ENCODE measurements at regions not wholly inside any gene's neighbourhood (a gene's known extent, or its start where the extent isn't known, plus 50 kb on each side); places are given as distances from the start of the nearest gene placed in this dataset.
A peak's percentile ranks its signal among the peaks of the same experiment; 100 is the strongest.

DNA sequence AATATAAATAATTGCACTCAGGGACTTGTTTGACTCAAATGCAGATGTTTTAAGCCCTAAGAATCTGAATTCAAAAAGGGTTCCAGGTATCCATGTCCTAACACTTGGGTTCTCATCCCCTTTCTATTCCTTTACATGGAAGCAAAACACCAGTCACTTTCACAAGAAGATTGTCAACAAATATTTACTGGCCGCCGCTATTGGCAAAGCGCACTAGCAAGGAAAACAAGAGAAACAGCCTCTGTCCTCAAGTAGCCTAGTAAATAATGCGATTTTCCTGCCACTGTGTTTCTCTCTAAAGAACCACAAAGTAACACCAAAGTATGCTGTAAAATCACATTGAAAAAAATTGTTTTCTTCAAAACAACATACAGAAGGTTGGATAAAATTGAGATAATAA, 66.7 kb upstream of the EZH2 start:
- H3K27ac ChIP-seq (ENCODE audit: low read depth in 2 of 2, low read length in 1 of 2) = no peak overlapping the region

GRCh38 chr7:148944935-148945934, 61.1 kb upstream of the EZH2 start:
- Histone ChIP-seq H3K9me3 (ENCODE audit: control insufficient read depth in 2 of 2, insufficient read depth in 1 of 2, low read depth in 1 of 2, low read length in 1 of 2) (peaks cover 0 to 2% of the 10 kb centered on the region in 2 donors), H3K4me1 (ENCODE audit: control insufficient read depth in 2 of 2, insufficient read depth in 2 of 2, low read length in 1 of 2) (no peaks in the 10 kb centered on the region), H3K36me3 (ENCODE audit: control insufficient read depth in 2 of 2, insufficient read depth in 2 of 2, low read length in 1 of 2) (no peaks in the 10 kb centered on the region), H3K27me3 (ENCODE audit: control insufficient read depth in 1 of 2, insufficient read depth in 2 of 2, low read length in 2 of 2) (no peaks in the 10 kb centered on the region), H3K4me3 (ENCODE audit: low read depth in 1 of 2, low read length in 2 of 2) (no peak overlapping the region), H3K27ac (ENCODE audit: low read depth in 2 of 2, low read length in 1 of 2) (no peak overlapping the region)
- WGBS, 2 donors = 61 to 68% methylated on average over 8 of the region's 8 CpGs

More for the DNA sequence above, 66.7 kb upstream of the EZH2 start:
- Histone ChIP-seq H3K36me3 (ENCODE audit: control insufficient read depth in 2 of 2, insufficient read depth in 2 of 2, low read length in 1 of 2) (no peaks in the 10 kb centered on the region), H3K9me3 (ENCODE audit: control insufficient read depth in 2 of 2, insufficient read depth in 1 of 2, low read depth in 1 of 2, low read length in 1 of 2) (no peaks in the 10 kb centered on the region), H3K27me3 (ENCODE audit: control insufficient read depth in 1 of 2, insufficient read depth in 2 of 2, low read length in 2 of 2) (no peaks in the 10 kb centered on the region), H3K4me3 (ENCODE audit: low read depth in 1 of 2, low read length in 2 of 2) (no peak overlapping the region), H3K4me1 (ENCODE audit: control insufficient read depth in 2 of 2, insufficient read depth in 2 of 2, low read length in 1 of 2) (peaks cover 0 to 7% of the 10 kb centered on the region in 2 donors)
- 90 to 95% methylated on average over 4 of the region's 4 CpGs for WGBS, 2 donors

GRCh38 chr7:148941598-148942275, 57.6 kb upstream of the EZH2 start:
- no peaks in the 10 kb centered on the region for H3K27me3 ChIP-seq (ENCODE audit: control insufficient read depth in 1 of 2, insufficient read depth in 2 of 2, low read length in 2 of 2)
- peaks cover 0 to 2% of the 10 kb centered on the region in 2 donors for H3K9me3 ChIP-seq (ENCODE audit: control insufficient read depth in 2 of 2, insufficient read depth in 1 of 2, low read depth in 1 of 2, low read length in 1 of 2)
- no peaks in the 10 kb centered on the region for H3K4me1 ChIP-seq (ENCODE audit: control insufficient read depth in 2 of 2, insufficient read depth in 2 of 2, low read length in 1 of 2)
- H3K36me3 ChIP-seq (ENCODE audit: control insufficient read depth in 2 of 2, insufficient read depth in 2 of 2, low read length in 1 of 2) = no peaks in the 10 kb centered on the region
- 6 to 9% methylated on average over 17 of the region's 17 CpGs for WGBS, 2 donors
- peak overlapping the region; percentile 28 to 90 for H3K4me3 ChIP-seq (ENCODE audit: low read depth in 1 of 2, low read length in 2 of 2)
- H3K27ac ChIP-seq (ENCODE audit: low read depth in 2 of 2, low read length in 1 of 2) = peak overlapping the region in 1 of 2 donors; percentile 49

DNA sequence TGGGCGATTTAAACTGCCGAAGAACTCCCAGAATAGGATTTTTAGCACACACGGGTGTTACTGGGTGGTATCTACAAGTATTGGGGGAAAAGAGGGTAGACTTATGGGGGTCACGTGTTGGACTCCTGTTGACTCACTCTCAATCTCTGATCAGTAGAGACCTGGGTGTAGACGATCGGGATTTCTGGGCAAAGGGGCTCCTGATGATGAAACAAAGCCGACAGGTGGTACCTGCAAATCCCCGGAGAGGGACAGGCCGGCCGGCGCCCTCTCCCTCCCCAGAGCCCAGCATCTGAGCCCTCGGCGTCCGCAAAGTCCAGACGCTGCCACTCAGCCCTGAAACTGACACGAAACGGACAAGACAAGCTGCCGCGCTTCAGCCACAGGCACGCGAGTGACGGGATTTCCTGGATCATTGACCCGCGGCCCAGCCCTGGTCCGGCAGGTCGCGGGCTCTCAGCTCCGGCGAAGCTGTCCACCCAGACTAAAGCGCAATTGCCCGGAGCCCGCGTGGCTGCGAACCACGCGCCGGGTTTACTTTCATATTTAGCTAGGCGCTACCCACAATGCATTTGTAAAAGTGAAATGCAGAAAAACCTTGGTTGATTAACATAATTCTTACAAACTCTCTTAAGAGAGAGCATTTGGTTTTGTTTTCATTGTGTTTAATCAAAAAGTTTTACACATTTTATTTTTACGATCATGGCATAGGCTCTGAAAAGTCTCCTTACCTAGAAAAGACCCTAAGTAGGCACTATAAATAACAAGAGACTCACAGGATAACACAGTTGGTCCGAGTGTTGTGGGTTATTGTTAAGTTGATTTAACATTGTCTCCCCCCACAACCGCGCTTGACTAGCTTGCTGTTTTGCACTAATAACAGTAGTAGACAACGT, 56.9 kb upstream of the EZH2 start:
- Histone ChIP-seq H3K27me3 (ENCODE audit: control insufficient read depth in 1 of 2, insufficient read depth in 2 of 2, low read length in 2 of 2) (no peaks in the 10 kb centered on the region), H3K36me3 (ENCODE audit: control insufficient read depth in 2 of 2, insufficient read depth in 2 of 2, low read length in 1 of 2) (no peaks in the 10 kb centered on the region), H3K27ac (ENCODE audit: low read depth in 2 of 2, low read length in 1 of 2) (peak overlapping the region; percentile 91 to 93), H3K4me1 (ENCODE audit: control insufficient read depth in 2 of 2, insufficient read depth in 2 of 2, low read length in 1 of 2) (no peaks in the 10 kb centered on the region), H3K4me3 (ENCODE audit: low read depth in 1 of 2, low read length in 2 of 2) (peak overlapping the region; percentile 90 to 92), H3K9me3 (ENCODE audit: control insufficient read depth in 2 of 2, insufficient read depth in 1 of 2, low read depth in 1 of 2, low read length in 1 of 2) (peaks cover 0 to 2% of the 10 kb centered on the region in 2 donors)
- WGBS, 2 donors = 1% methylated on average over 43 of the region's 43 CpGs

- 87 to 98% methylated on average over 1 of the region's 1 CpG for WGBS, 2 donors
- no peak overlapping the region for H3K27ac ChIP-seq (ENCODE audit: low read depth in 2 of 2, low read length in 1 of 2)
- no peaks in the 10 kb centered on the region for H3K36me3 ChIP-seq (ENCODE audit: control insufficient read depth in 2 of 2, insufficient read depth in 2 of 2, low read length in 1 of 2)
- no peaks in the 10 kb centered on the region for H3K4me1 ChIP-seq (ENCODE audit: control insufficient read depth in 2 of 2, insufficient read depth in 2 of 2, low read length in 1 of 2)
- no peak overlapping the region for H3K4me3 ChIP-seq (ENCODE audit: low read depth in 1 of 2, low read length in 2 of 2)
- no peaks in the 10 kb centered on the region for H3K27me3 ChIP-seq (ENCODE audit: control insufficient read depth in 1 of 2, insufficient read depth in 2 of 2, low read length in 2 of 2)
- no peaks in the 10 kb centered on the region for H3K9me3 ChIP-seq (ENCODE audit: control insufficient read depth in 2 of 2, insufficient read depth in 1 of 2, low read depth in 1 of 2, low read length in 1 of 2)
Measured at GRCh38 chr7:148939128-148939755, 55.2 kb upstream of the EZH2 start.

DNA sequence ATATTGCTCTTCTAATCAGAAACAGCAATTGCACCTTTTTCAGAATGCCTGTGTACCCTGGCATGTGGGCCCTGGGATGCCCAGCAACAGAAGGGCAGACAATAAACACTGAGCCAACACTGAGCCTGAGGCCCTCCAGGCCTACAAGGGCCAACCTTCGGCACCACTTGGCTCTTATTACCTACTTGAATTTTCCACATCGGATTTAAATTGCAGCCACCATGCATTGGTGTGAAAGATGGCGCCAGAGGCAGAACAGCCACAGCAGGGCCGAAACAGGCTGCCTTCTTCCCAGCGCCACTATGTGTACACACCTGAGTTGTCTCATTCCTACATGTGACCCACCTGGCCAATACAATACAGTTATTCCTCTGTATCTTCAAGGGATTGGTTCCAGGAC, 51.4 kb upstream of the EZH2 start:
- H3K4me1 ChIP-seq (ENCODE audit: control insufficient read depth in 2 of 2, insufficient read depth in 2 of 2, low read length in 1 of 2) = no peaks in the 10 kb centered on the region
- no peaks in the 10 kb centered on the region for H3K9me3 ChIP-seq (ENCODE audit: control insufficient read depth in 2 of 2, insufficient read depth in 1 of 2, low read depth in 1 of 2, low read length in 1 of 2)
- no peaks in the 10 kb centered on the region for H3K27me3 ChIP-seq (ENCODE audit: control insufficient read depth in 1 of 2, insufficient read depth in 2 of 2, low read length in 2 of 2)
- no peaks in the 10 kb centered on the region for H3K36me3 ChIP-seq (ENCODE audit: control insufficient read depth in 2 of 2, insufficient read depth in 2 of 2, low read length in 1 of 2)
- H3K27ac ChIP-seq (ENCODE audit: low read depth in 2 of 2, low read length in 1 of 2) = no peak overlapping the region
- no peak overlapping the region for H3K4me3 ChIP-seq (ENCODE audit: low read depth in 1 of 2, low read length in 2 of 2)
- 91 to 93% methylated on average over 5 of the region's 5 CpGs for WGBS, 2 donors
